ENCODE measurements at regions not wholly inside any gene's neighbourhood (a gene's known extent, or its start where the extent isn't known, plus 50 kb on each side); places are given as distances from the start of the nearest gene placed in this dataset.
"Not testable (repeated sequence)": the region's sequence is repeated elsewhere in the genome, so short reads cannot be mapped to it uniquely, and the experiment has no call there.

GRCh38 chr9:90070056-90070455 lies 465.2 kb downstream of the GADD45G start:
- H3K9me3 ChIP-seq (ENCODE audit: control insufficient read depth in 2 of 2, low read length in 2 of 2) = no peaks in the 10 kb centered on the region
- no peak overlapping the region for H3K4me3 ChIP-seq (ENCODE audit: low read length in 2 of 2)
- no peaks in the 10 kb centered on the region for H3K4me1 ChIP-seq (ENCODE audit: control insufficient read depth in 2 of 2, insufficient read depth in 2 of 2, low read length in 2 of 2)
- H3K27me3 ChIP-seq (ENCODE audit: control insufficient read depth in 2 of 2, insufficient read depth in 2 of 2, low read length in 2 of 2) = no peaks in the 10 kb centered on the region
- no peak overlapping the region for H3K9ac ChIP-seq (ENCODE audit: low read depth in 1 of 2, low read length in 2 of 2)
- H3K36me3 ChIP-seq (ENCODE audit: control insufficient read depth in 2 of 2, insufficient read depth in 2 of 2, low read length in 2 of 2) = no peaks in the 10 kb centered on the region
- H3K27ac ChIP-seq (ENCODE audit: low read depth in 2 of 2, low read length in 2 of 2) = no peak overlapping the region

- H3K27me3 ChIP-seq (ENCODE audit: control insufficient read depth in 2 of 2, insufficient read depth in 2 of 2, low read length in 2 of 2) = no peaks in the 10 kb centered on the region
- no peaks in the 10 kb centered on the region for H3K36me3 ChIP-seq (ENCODE audit: control insufficient read depth in 2 of 2, insufficient read depth in 2 of 2, low read length in 2 of 2)
- H3K9ac ChIP-seq (ENCODE audit: low read depth in 1 of 2, low read length in 2 of 2) = no peak overlapping the region
- H3K4me3 ChIP-seq (ENCODE audit: low read length in 2 of 2) = no peak overlapping the region
- no peaks in the 10 kb centered on the region for H3K4me1 ChIP-seq (ENCODE audit: control insufficient read depth in 2 of 2, insufficient read depth in 2 of 2, low read length in 2 of 2)
- H3K9me3 ChIP-seq (ENCODE audit: control insufficient read depth in 2 of 2, low read length in 2 of 2) = no peaks in the 10 kb centered on the region
- no peak overlapping the region for H3K27ac ChIP-seq (ENCODE audit: low read depth in 2 of 2, low read length in 2 of 2)
Observed at GRCh38 chr9:90070469-90070868, 465.7 kb downstream of the GADD45G start.

- no peaks in the 10 kb centered on the region for H3K36me3 ChIP-seq (ENCODE audit: control insufficient read depth in 2 of 2, insufficient read depth in 2 of 2, low read length in 2 of 2)
- no peak overlapping the region for H3K4me3 ChIP-seq (ENCODE audit: low read length in 2 of 2)
- no peak overlapping the region for H3K9ac ChIP-seq (ENCODE audit: low read depth in 1 of 2, low read length in 2 of 2)
- H3K4me1 ChIP-seq (ENCODE audit: control insufficient read depth in 2 of 2, insufficient read depth in 2 of 2, low read length in 2 of 2) = no peaks in the 10 kb centered on the region
- no peaks in the 10 kb centered on the region for H3K9me3 ChIP-seq (ENCODE audit: control insufficient read depth in 2 of 2, low read length in 2 of 2)
- H3K27me3 ChIP-seq (ENCODE audit: control insufficient read depth in 2 of 2, insufficient read depth in 2 of 2, low read length in 2 of 2) = no peaks in the 10 kb centered on the region
- H3K27ac ChIP-seq (ENCODE audit: low read depth in 2 of 2, low read length in 2 of 2) = no peak overlapping the region
Observed at GRCh38 chr9:90070931-90071660, 466.3 kb downstream of the GADD45G start.

- H3K4me1 ChIP-seq (ENCODE audit: control insufficient read depth in 2 of 2, insufficient read depth in 2 of 2, low read length in 2 of 2) = peaks cover 0 to 3% of the 10 kb centered on the region in 2 donors
- H3K36me3 ChIP-seq (ENCODE audit: control insufficient read depth in 2 of 2, insufficient read depth in 2 of 2, low read length in 2 of 2) = no peaks in the 10 kb centered on the region
- H3K9me3 ChIP-seq (ENCODE audit: control insufficient read depth in 2 of 2, low read length in 2 of 2) = no peaks in the 10 kb centered on the region
- H3K9ac ChIP-seq (ENCODE audit: low read depth in 1 of 2, low read length in 2 of 2) = no peak overlapping the region
- no peak overlapping the region for H3K4me3 ChIP-seq (ENCODE audit: low read length in 2 of 2)
- H3K27me3 ChIP-seq (ENCODE audit: control insufficient read depth in 2 of 2, insufficient read depth in 2 of 2, low read length in 2 of 2) = no peaks in the 10 kb centered on the region
- no peak overlapping the region for H3K27ac ChIP-seq (ENCODE audit: low read depth in 2 of 2, low read length in 2 of 2)
Observed at GRCh38 chr9:90073186-90073945, 468.6 kb downstream of the GADD45G start.

GRCh38 chr9:90074316-90074962 lies 469.6 kb downstream of the GADD45G start:
- Histone ChIP-seq H3K27me3 (ENCODE audit: control insufficient read depth in 2 of 2, insufficient read depth in 2 of 2, low read length in 2 of 2) (no peaks in the 10 kb centered on the region), H3K36me3 (ENCODE audit: control insufficient read depth in 2 of 2, insufficient read depth in 2 of 2, low read length in 2 of 2) (no peaks in the 10 kb centered on the region), H3K9me3 (ENCODE audit: control insufficient read depth in 2 of 2, low read length in 2 of 2) (no peaks in the 10 kb centered on the region), H3K9ac (ENCODE audit: low read depth in 1 of 2, low read length in 2 of 2) (no peak overlapping the region), H3K4me1 (ENCODE audit: control insufficient read depth in 2 of 2, insufficient read depth in 2 of 2, low read length in 2 of 2) (peaks cover 0 to 3% of the 10 kb centered on the region in 2 donors), H3K4me3 (ENCODE audit: low read length in 2 of 2) (no peak overlapping the region), H3K27ac (ENCODE audit: low read depth in 2 of 2, low read length in 2 of 2) (no peak overlapping the region)

- H3K9ac ChIP-seq (ENCODE audit: low read depth in 1 of 2, low read length in 2 of 2); H3K27me3 ChIP-seq (ENCODE audit: control insufficient read depth in 2 of 2, insufficient read depth in 2 of 2, low read length in 2 of 2); H3K27ac ChIP-seq (ENCODE audit: low read depth in 2 of 2, low read length in 2 of 2); H3K9me3 ChIP-seq (ENCODE audit: control insufficient read depth in 2 of 2, low read length in 2 of 2); H3K4me1 ChIP-seq (ENCODE audit: control insufficient read depth in 2 of 2, insufficient read depth in 2 of 2, low read length in 2 of 2); H3K36me3 ChIP-seq (ENCODE audit: control insufficient read depth in 2 of 2, insufficient read depth in 2 of 2, low read length in 2 of 2); H3K4me3 ChIP-seq (ENCODE audit: low read length in 2 of 2): not testable (repeated sequence)
Observed at GRCh38 chr9:90077598-90077997, 472.8 kb downstream of the GADD45G start.

- Histone ChIP-seq H3K27ac (ENCODE audit: low read depth in 2 of 2, low read length in 2 of 2) (no peak overlapping the region), H3K4me1 (ENCODE audit: control insufficient read depth in 2 of 2, insufficient read depth in 2 of 2, low read length in 2 of 2) (peaks cover 0 to 3% of the 10 kb centered on the region in 2 donors), H3K4me3 (ENCODE audit: low read length in 2 of 2) (no peak overlapping the region), H3K36me3 (ENCODE audit: control insufficient read depth in 2 of 2, insufficient read depth in 2 of 2, low read length in 2 of 2) (no peaks in the 10 kb centered on the region), H3K27me3 (ENCODE audit: control insufficient read depth in 2 of 2, insufficient read depth in 2 of 2, low read length in 2 of 2) (no peaks in the 10 kb centered on the region), H3K9me3 (ENCODE audit: control insufficient read depth in 2 of 2, low read length in 2 of 2) (no peaks in the 10 kb centered on the region), H3K9ac (ENCODE audit: low read depth in 1 of 2, low read length in 2 of 2) (no peak overlapping the region)
Observed at GRCh38 chr9:90078988-90079421, 474.2 kb downstream of the GADD45G start.

GRCh38 chr9:90085633-90086032 lies 480.8 kb downstream of the GADD45G start:
- Histone ChIP-seq H3K27ac (ENCODE audit: low read depth in 2 of 2, low read length in 2 of 2) (peak overlapping the region in 1 of 2 donors; percentile 49), H3K4me1 (ENCODE audit: control insufficient read depth in 2 of 2, insufficient read depth in 2 of 2, low read length in 2 of 2) (peaks cover 0 to 13% of the 10 kb centered on the region in 2 donors), H3K4me3 (ENCODE audit: low read length in 2 of 2) (no peak overlapping the region), H3K9me3 (ENCODE audit: control insufficient read depth in 2 of 2, low read length in 2 of 2) (no peaks in the 10 kb centered on the region), H3K27me3 (ENCODE audit: control insufficient read depth in 2 of 2, insufficient read depth in 2 of 2, low read length in 2 of 2) (no peaks in the 10 kb centered on the region), H3K36me3 (ENCODE audit: control insufficient read depth in 2 of 2, insufficient read depth in 2 of 2, low read length in 2 of 2) (no peaks in the 10 kb centered on the region), H3K9ac (ENCODE audit: low read depth in 1 of 2, low read length in 2 of 2) (no peak overlapping the region)

GRCh38 chr9:90086101-90086511 lies 481.3 kb downstream of the GADD45G start:
- peaks cover 0 to 13% of the 10 kb centered on the region in 2 donors for H3K4me1 ChIP-seq (ENCODE audit: control insufficient read depth in 2 of 2, insufficient read depth in 2 of 2, low read length in 2 of 2)
- H3K4me3 ChIP-seq (ENCODE audit: low read length in 2 of 2) = no peak overlapping the region
- no peak overlapping the region for H3K9ac ChIP-seq (ENCODE audit: low read depth in 1 of 2, low read length in 2 of 2)
- peak overlapping the region; percentile 6 to 49 for H3K27ac ChIP-seq (ENCODE audit: low read depth in 2 of 2, low read length in 2 of 2)
- H3K9me3 ChIP-seq (ENCODE audit: control insufficient read depth in 2 of 2, low read length in 2 of 2) = no peaks in the 10 kb centered on the region
- no peaks in the 10 kb centered on the region for H3K36me3 ChIP-seq (ENCODE audit: control insufficient read depth in 2 of 2, insufficient read depth in 2 of 2, low read length in 2 of 2)
- no peaks in the 10 kb centered on the region for H3K27me3 ChIP-seq (ENCODE audit: control insufficient read depth in 2 of 2, insufficient read depth in 2 of 2, low read length in 2 of 2)

GRCh38 chr9:90088434-90088833 lies 483.6 kb downstream of the GADD45G start:
- no peaks in the 10 kb centered on the region for H3K9me3 ChIP-seq (ENCODE audit: control insufficient read depth in 2 of 2, low read length in 2 of 2)
- no peak overlapping the region for H3K9ac ChIP-seq (ENCODE audit: low read depth in 1 of 2, low read length in 2 of 2)
- H3K4me1 ChIP-seq (ENCODE audit: control insufficient read depth in 2 of 2, insufficient read depth in 2 of 2, low read length in 2 of 2) = peaks cover 0 to 13% of the 10 kb centered on the region in 2 donors

More at GRCh38 chr9:90088434-90088833, 483.6 kb downstream of the GADD45G start:
- no peak overlapping the region for H3K4me3 ChIP-seq (ENCODE audit: low read length in 2 of 2)
- no peaks in the 10 kb centered on the region for H3K27me3 ChIP-seq (ENCODE audit: control insufficient read depth in 2 of 2, insufficient read depth in 2 of 2, low read length in 2 of 2)
- H3K27ac ChIP-seq (ENCODE audit: low read depth in 2 of 2, low read length in 2 of 2) = no peak overlapping the region
- no peaks in the 10 kb centered on the region for H3K36me3 ChIP-seq (ENCODE audit: control insufficient read depth in 2 of 2, insufficient read depth in 2 of 2, low read length in 2 of 2)

Data from mucosa of rectum (tissue), 2 donors.